ENCODE measurements at regions not wholly inside any gene's neighbourhood (a gene's known extent, or its start where the extent isn't known, plus 50 kb on each side); places are given as distances from the start of the nearest gene placed in this dataset.

DNA sequence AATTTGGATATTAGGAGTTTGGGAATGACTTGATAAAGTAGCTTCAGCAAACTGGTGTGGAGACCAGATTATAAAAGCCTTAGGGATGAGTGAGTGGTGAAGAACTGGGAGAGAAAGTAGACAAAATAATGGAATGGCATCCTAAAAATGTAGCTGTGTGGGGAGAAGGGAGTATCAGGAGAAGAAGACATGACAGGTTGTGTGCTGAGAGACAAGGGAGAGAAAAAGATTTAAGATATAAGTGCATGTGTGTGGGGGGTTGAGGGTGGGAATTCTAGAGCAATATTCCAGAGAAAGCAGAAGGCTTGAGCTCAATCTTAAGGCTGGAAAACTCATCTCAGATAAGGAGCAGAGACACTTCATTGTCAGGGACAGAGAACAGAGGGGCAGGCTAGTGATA, 159.5 kb downstream of the HNMT start:
- TF ChIP-seq POLR2AphosphoS5 (IDR thresholded peaks at IDR 0.05; ENCODE audit: borderline replicate concordance, low read depth, low read length), result no peak
- no peak for TF ChIP-seq EZH2 (IDR thresholded peaks at IDR 0.05)

Data from SK-N-MC (cell line).